Neural cell (in vitro differentiated cells): ENCODE measurements at regions not wholly inside any gene's neighbourhood (a gene's known extent, or its start where the extent isn't known, plus 50 kb on each side); places are given as distances from the start of the nearest gene placed in this dataset.

Source experiments
- CTCF ChIP-seq: fragments of 450-650 bp; IDR thresholded peaks from 2 replicates; pipeline ENCODE4 v1.5.1; 2014; ENCODE audit warnings: antibody characterized with exemption, mild to moderate bottlenecking, moderate library complexity; ENCODE audit not compliant: poor library complexity, severe bottlenecking
- EZH2 ChIP-seq: fragments of 200-600, 300-800 bp; shearing (Covaris generic), sonication (generic); IDR thresholded peaks from 2 replicates; pipeline ENCODE4 v1.6.1; 2014; ENCODE audit warnings: antibody characterized with exemption, low read length, borderline replicate concordance, mild to moderate bottlenecking; ENCODE audit not compliant: insufficient read depth, poor library complexity, severe bottlenecking
- MXI1 ChIP-seq: fragments of 450-650 bp; conservative IDR thresholded peaks from 2 replicates; pipeline ENCODE4 v1.6.1; 2014; ENCODE audit warnings: antibody characterized with exemption, mild to moderate bottlenecking; ENCODE audit not compliant: poor library complexity, severe bottlenecking
- POLR2AphosphoS5 ChIP-seq: IDR thresholded peaks from 2 replicates; pipeline ENCODE4 v1.6.1; 2012
- RAD21 ChIP-seq: fragments of 450-650 bp; conservative IDR thresholded peaks from 2 replicates; pipeline ENCODE4 v1.6.1; 2014; ENCODE audit warnings: antibody characterized with exemption, mild to moderate bottlenecking, moderate library complexity
- SMC3 ChIP-seq: fragments of 450-650 bp; conservative IDR thresholded peaks from 2 replicates; pipeline ENCODE4 v1.6.1; 2014; ENCODE audit warnings: antibody characterized with exemption, mild to moderate bottlenecking, moderate library complexity; ENCODE audit not compliant: poor library complexity

GRCh38 chr18:41693008-41693407, 262.0 kb upstream of the PIK3C3 start:
- no peak for TF ChIP-seq CTCF
- TF ChIP-seq MXI1, result no peak
- TF ChIP-seq POLR2AphosphoS5, result no peak
- TF ChIP-seq EZH2, result no peak
- TF ChIP-seq RAD21, result no peak
- TF ChIP-seq SMC3, result no peak
